GM12878 (cell line): ENCODE measurements at regions not wholly inside any gene's neighbourhood (a gene's known extent, or its start where the extent isn't known, plus 50 kb on each side); places are given as distances from the start of the nearest gene placed in this dataset.
"Not testable (repeated sequence)": the region's sequence is repeated elsewhere in the genome, so short reads cannot be mapped to it uniquely, and the experiment has no call there.

Experiments
- ATAC-seq: fragments of 200-7000 bp; cut with Tn5 transposase; 3 replicates; pipeline ENCODE4 v1.9.1; 2020; ENCODE audit warnings: mild to moderate bottlenecking, moderate library complexity
- BruUV-seq: library from RNA; stranded (reverse); fragments of 400-500 nt; replicated peaks from 2 replicates; lab custom pipeline; 2021; lab: Mats Ljungman, UMichigan
- CTCF ChIA-PET: fragments of 300-600 bp; sonication (Branson Sonifier 250); formaldehyde crosslinking; extraction: SDS; loops from one replicate; lab custom pipeline; 2021; ENCODE audit warnings: inconsistent platforms; lab: Yijun Ruan, JAX
- POLR2A ChIA-PET: fragments of 350-600 bp; formaldehyde crosslinking; extraction: SDS; loops from one replicate; lab custom pipeline; 2021; ENCODE audit warnings: inconsistent platforms; lab: Charles Lee
- RAD21 ChIA-PET: fragments of 300-600 bp; sonication (Branson Sonifier 250); formaldehyde crosslinking; loops from one replicate; lab custom pipeline; 2023; ENCODE audit warnings: antibody characterized with exemption; ENCODE audit not compliant: unreplicated experiment; lab: Charles Lee
- SMC1A ChIA-PET: fragments of 300-600 bp; sonication (Branson Sonifier 250); formaldehyde crosslinking; loops from one replicate; lab custom pipeline; 2023; ENCODE audit not compliant: unreplicated experiment, uncharacterized antibody; lab: Charles Lee
- DNase-seq: peaks from one replicate; pipeline ENCODE4 v3.0.0-alpha.2; 2011; ENCODE audit warnings: low read depth, low spot score
- FAIRE-seq: peaks from 3 replicates; lab custom pipeline; 2011; peaks lifted over from hg19 to GRCh38; lab: Jason Lieb, UNC
- H2AFZ ChIP-seq: 2 replicates; pipeline ENCODE4 v1.6.0; 2011; ENCODE audit warnings: low read depth, low read length, control low read depth; ENCODE audit not compliant: control insufficient read depth
- H3K27ac ChIP-seq: 2 replicates; pipeline ENCODE4 v1.5.1; 2011; ENCODE audit warnings: control low read depth; ENCODE audit not compliant: control insufficient read depth, insufficient read depth
- H3K27me3 ChIP-seq, 2 experiments: replicated peaks in 1 of 2; 2 replicates each; pipeline versions ENCODE4 v1.6.0 to v1.6.1; 2011; ENCODE audit warnings: low read length in 1 of 2; ENCODE audit not compliant: control insufficient read depth in 2 of 2, insufficient read depth in 2 of 2
- H3K36me3 ChIP-seq, 2 experiments: 2 replicates each; pipeline ENCODE4 v1.5.1; 2011; ENCODE audit warnings: low read length in 1 of 2; ENCODE audit not compliant: control insufficient read depth in 2 of 2, insufficient read depth in 2 of 2
- H3K4me1 ChIP-seq: 2 replicates; pipeline ENCODE4 v1.6.1; 2011; ENCODE audit warnings: mild to moderate bottlenecking, low read length, moderate library complexity, mixed read lengths; ENCODE audit not compliant: control insufficient read depth, insufficient read depth
- H3K4me2 ChIP-seq: 2 replicates; pipeline ENCODE4 v1.6.0; 2011; ENCODE audit warnings: control low read depth; ENCODE audit not compliant: control insufficient read depth, insufficient read depth
- H3K4me3 ChIP-seq: fragments of 200-600 bp; sonication (generic); 2 replicates; pipeline ENCODE4 v1.5.1; 2016
- H3K79me2 ChIP-seq: 2 replicates; pipeline ENCODE4 v1.6.0; 2011; ENCODE audit warnings: low read length; ENCODE audit not compliant: control insufficient read depth, insufficient read depth
- H3K9ac ChIP-seq: 2 replicates; pipeline ENCODE4 v1.8.0; 2011; ENCODE audit warnings: low read length, control low read depth, mixed read lengths; ENCODE audit not compliant: control insufficient read depth, insufficient read depth
- H3K9me3 ChIP-seq: replicated peaks from 3 replicates; pipeline ENCODE4 v1.5.1; 2011; ENCODE audit warnings: mild to moderate bottlenecking, low read length; ENCODE audit not compliant: control insufficient read depth, insufficient read depth
- H4K20me1 ChIP-seq: 2 replicates; pipeline ENCODE4 v1.6.0; 2011; ENCODE audit not compliant: control insufficient read depth, insufficient read depth
- EED ChIP-seq: sonication (generic); IDR thresholded peaks from 2 replicates; pipeline ENCODE4 v1.6.1; 2016; ENCODE audit warnings: antibody characterized with exemption, low read depth
- KDM1A ChIP-seq: fragments of 200-600 bp; sonication (generic); IDR thresholded peaks from 2 replicates; pipeline ENCODE4 v1.6.1; 2016; ENCODE audit warnings: borderline replicate concordance
- NFXL1 ChIP-seq: fragments of 450-650 bp; IDR thresholded peaks from 2 replicates; pipeline ENCODE4 v1.6.1; 2017; ENCODE audit warnings: antibody characterized with exemption, mild to moderate bottlenecking, borderline replicate concordance
- NFYA ChIP-seq: IDR thresholded peaks from 2 replicates; pipeline ENCODE4 v1.6.1; 2011; ENCODE audit warnings: low read depth, mild to moderate bottlenecking, low read length, improper control_type of control experiment, borderline replicate concordance
- NR2C2 ChIP-seq: IDR thresholded peaks from 2 replicates; pipeline ENCODE4 v1.6.1; 2011; ENCODE audit warnings: borderline replicate concordance, low read depth; ENCODE audit not compliant: control insufficient read depth, insufficient read length
- RUNX3 ChIP-seq: IDR thresholded peaks from 2 replicates; pipeline ENCODE4 v1.6.1; 2012; ENCODE audit warnings: low read length, inconsistent platforms
- SP1 ChIP-seq: IDR thresholded peaks from one replicate; pipeline ENCODE4 v1.6.1; 2011; ENCODE audit warnings: low read depth, low read length
- WGBS: methylation state at CpG from one replicate; pipeline ENCODE4 v1.1.6; 2016; ENCODE audit warnings: low lambda C conversion rate; ENCODE audit not compliant: insufficient replicate concordance, insufficient coverage; ENCODE audit errors: missing lambda C conversion rate; 5-methylcytosine and 5-hydroxymethylcytosine counted together
- in situ Hi-C: fragments of 300-500 bp; cut with MboI; formaldehyde crosslinking; loops from 9 replicates; pipeline ENCODE4 v1.14.3; 2018; ENCODE audit warnings: mixed read lengths
- intact Hi-C: fragments of 100-400 bp; cut with micrococcal nuclease; formaldehyde crosslinking; loops from one replicate; pipeline ENCODE4 v1.14.2; 2022; ENCODE audit not compliant: unreplicated experiment
- TF ChIP-seq, protein P1 (sequence below): fragments of 450-650 bp; IDR thresholded peaks from 2 replicates; pipeline ENCODE4 v1.6.1; 2017; ENCODE audit warnings: borderline replicate concordance
- TF ChIP-seq, protein P2 (sequence below): IDR thresholded peaks from 2 replicates; pipeline ENCODE4 v1.6.1; 2011; ENCODE audit warnings: mild to moderate bottlenecking, low read depth, low read length, moderate library complexity; ENCODE audit not compliant: insufficient replicate concordance

DNA sequence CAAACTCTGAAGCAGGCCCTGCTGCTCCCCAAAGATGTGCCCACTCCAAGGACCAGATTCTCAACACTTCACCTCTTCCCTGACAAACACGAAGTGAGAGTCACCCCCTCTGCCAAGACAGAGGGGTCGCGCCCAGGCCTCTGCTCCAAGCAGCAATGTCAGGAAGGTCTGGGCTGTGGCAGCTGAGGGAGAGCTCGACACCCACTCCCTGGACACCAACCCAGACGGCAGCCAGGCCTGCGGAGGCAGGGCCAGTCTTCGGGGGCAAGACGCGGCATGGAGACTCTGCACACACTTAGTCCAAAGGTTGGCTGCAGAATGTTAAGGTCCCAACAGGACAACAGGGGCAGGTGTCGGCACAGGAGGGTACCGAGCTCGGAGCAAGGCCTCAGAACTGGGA, 144.2 kb downstream of the DLL1 start:
- intact Hi-C loops (no loop called here), in situ Hi-C loops (no loop called here)
- no peaks in the 10 kb centered on the region for H3K4me1 ChIP-seq
- H3K4me2 ChIP-seq: no peak overlapping the region
- no peaks in the 10 kb centered on the region for H3K36me3 ChIP-seq
- ChIA-PET SMC1A (no interaction called here), RAD21 (no interaction called here), CTCF (no interaction called here), POLR2A (no interaction called here)
- FAIRE-seq (no peak), DNase-seq (no peak), ATAC-seq (no peak)
- no peaks in the 10 kb centered on the region for H3K27me3 ChIP-seq
- WGBS: 62% methylated on average over 11 of the region's 12 CpGs
- no peaks in the 10 kb centered on the region for H4K20me1 ChIP-seq
- H3K79me2 ChIP-seq: no peaks in the 10 kb centered on the region
- TF ChIP-seq, protein P1, sequence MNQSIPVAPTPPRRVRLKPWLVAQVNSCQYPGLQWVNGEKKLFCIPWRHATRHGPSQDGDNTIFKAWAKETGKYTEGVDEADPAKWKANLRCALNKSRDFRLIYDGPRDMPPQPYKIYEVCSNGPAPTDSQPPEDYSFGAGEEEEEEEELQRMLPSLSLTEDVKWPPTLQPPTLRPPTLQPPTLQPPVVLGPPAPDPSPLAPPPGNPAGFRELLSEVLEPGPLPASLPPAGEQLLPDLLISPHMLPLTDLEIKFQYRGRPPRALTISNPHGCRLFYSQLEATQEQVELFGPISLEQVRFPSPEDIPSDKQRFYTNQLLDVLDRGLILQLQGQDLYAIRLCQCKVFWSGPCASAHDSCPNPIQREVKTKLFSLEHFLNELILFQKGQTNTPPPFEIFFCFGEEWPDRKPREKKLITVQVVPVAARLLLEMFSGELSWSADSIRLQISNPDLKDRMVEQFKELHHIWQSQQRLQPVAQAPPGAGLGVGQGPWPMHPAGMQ: no peak
- TF ChIP-seq NFYA (no peak), RUNX3 (no peak), EED (no peak), SP1 (no peak), NFXL1 (no peak), NR2C2 (no peak), KDM1A (no peak)
- TF ChIP-seq, protein P2, sequence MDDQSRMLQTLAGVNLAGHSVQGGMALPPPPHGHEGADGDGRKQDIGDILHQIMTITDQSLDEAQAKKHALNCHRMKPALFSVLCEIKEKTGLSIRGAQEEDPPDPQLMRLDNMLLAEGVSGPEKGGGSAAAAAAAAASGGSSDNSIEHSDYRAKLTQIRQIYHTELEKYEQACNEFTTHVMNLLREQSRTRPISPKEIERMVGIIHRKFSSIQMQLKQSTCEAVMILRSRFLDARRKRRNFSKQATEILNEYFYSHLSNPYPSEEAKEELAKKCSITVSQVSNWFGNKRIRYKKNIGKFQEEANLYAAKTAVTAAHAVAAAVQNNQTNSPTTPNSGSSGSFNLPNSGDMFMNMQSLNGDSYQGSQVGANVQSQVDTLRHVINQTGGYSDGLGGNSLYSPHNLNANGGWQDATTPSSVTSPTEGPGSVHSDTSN: no peak
- no peak overlapping the region for H2AFZ ChIP-seq
- H3K9me3 ChIP-seq: peaks cover 3% of the 10 kb centered on the region; the same call in 1 of the 3 replicates
- H3K4me3 ChIP-seq: no peak overlapping the region
- no TSS peak for BruUV-seq
- no peak overlapping the region for H3K27ac ChIP-seq
- H3K9ac ChIP-seq: no peak overlapping the region

DNA sequence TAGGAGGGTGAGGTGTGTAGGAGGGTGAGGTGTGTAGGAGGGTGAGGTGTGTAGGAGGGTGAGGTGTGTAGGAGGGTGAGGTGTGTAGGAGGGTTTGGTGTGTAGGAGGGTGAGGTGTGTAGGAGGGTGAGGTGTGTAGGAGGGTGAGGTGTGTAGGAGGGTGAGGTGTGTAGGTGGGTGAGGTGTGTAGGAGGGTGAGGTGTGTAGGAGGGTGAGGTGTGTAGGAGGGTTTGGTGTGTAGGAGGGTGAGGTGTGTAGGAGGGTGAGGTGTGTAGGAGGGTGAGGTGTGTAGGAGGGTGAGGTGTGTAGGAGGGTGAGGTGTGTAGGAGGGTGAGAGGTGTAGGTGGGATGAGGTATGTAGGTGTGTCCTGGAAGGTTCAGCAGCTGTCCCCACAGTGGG, 144.7 kb downstream of the DLL1 start:
- H3K27ac ChIP-seq, H3K27me3 ChIP-seq, H3K4me1 ChIP-seq, H3K4me2 ChIP-seq, CTCF ChIA-PET, BruUV-seq, H4K20me1 ChIP-seq, intact Hi-C loops, ATAC-seq, POLR2A ChIA-PET, H2AFZ ChIP-seq, H3K9ac ChIP-seq, H3K79me2 ChIP-seq, H3K36me3 ChIP-seq, in situ Hi-C loops, H3K9me3 ChIP-seq, DNase-seq, SMC1A ChIA-PET, H3K4me3 ChIP-seq, RAD21 ChIA-PET: not testable (repeated sequence)
- FAIRE-seq: peak; percentile 95

DNA sequence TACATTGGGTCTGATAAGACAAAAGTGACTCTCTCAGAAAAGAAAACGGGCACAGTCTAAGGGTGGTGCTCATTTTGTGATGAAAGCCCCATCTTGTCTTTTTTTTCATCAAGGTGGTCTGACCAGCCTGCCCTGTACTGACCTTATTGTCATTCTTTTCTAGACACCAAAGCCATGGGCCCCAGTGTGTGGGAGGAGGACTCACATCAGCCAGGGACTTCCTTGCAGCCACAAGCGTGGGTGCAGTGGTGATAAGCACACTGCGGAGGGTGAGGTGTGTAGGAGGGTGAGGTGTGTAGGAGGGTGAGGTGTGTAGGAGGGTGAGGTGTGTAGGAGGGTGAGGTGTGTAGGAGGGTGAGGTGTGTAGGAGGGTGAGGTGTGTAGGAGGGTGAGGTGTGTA, 145.2 kb downstream of the DLL1 start:
- WGBS: 2% methylated on average over 3 of the region's 3 CpGs
- in situ Hi-C loops, H3K27me3 ChIP-seq, DNase-seq, SMC1A ChIA-PET, FAIRE-seq, H3K79me2 ChIP-seq, H3K4me1 ChIP-seq, H2AFZ ChIP-seq, CTCF ChIA-PET, H3K9me3 ChIP-seq, RAD21 ChIA-PET, H3K4me3 ChIP-seq, H3K9ac ChIP-seq, POLR2A ChIA-PET, BruUV-seq, H4K20me1 ChIP-seq, ATAC-seq, H3K36me3 ChIP-seq, H3K27ac ChIP-seq, intact Hi-C loops, H3K4me2 ChIP-seq: not testable (repeated sequence)
